RWPE1 (cell line): ENCODE measurements at regions not wholly inside any gene's neighbourhood (a gene's known extent, or its start where the extent isn't known, plus 50 kb on each side); places are given as distances from the start of the nearest gene placed in this dataset.
"Not testable (repeated sequence)": the region's sequence is repeated elsewhere in the genome, so short reads cannot be mapped to it uniquely, and the experiment has no call there.

Experiments used
- CTCF ChIA-PET: fragments of 350-600 bp; sonication (Branson Sonifier 250); formaldehyde crosslinking; extraction: SDS; loops from one replicate; lab custom pipeline; 2021; lab: Yijun Ruan, JAX
- POLR2A ChIA-PET: fragments of 400-600 bp; formaldehyde crosslinking; extraction: SDS; loops from one replicate; lab custom pipeline; 2020; ENCODE audit warnings: antibody characterized with exemption; ENCODE audit not compliant: low non-redundant PET; lab: Yijun Ruan, JAX
- DNase-seq: peaks from one replicate; pipeline ENCODE4 v3.0.0; 2012; ENCODE audit warnings: low spot score
- H3K27ac ChIP-seq: fragments of 450-650 bp; 2 replicates; pipeline ENCODE4 v1.5.1; 2017
- CTCF ChIP-seq: fragments of 450-650 bp; conservative IDR thresholded peaks from 2 replicates; pipeline ENCODE4 v1.5.1; 2017; ENCODE audit warnings: low read depth, mild to moderate bottlenecking

GRCh38 chr6:67818322-67818721, 816.8 kb upstream of the ADGRB3 start:
- POLR2A ChIA-PET: no interaction called here
- no peak overlapping the region for H3K27ac ChIP-seq
- no peak for DNase-seq
- CTCF ChIA-PET: interaction anchor here (0.7 kb wide), 1 partner anchor 200 kb away, joined by 3 read pairs; no protein-coding TSS in a partner anchor
- TF ChIP-seq CTCF: no peak

GRCh38 chr6:67815623-67816022, 819.5 kb upstream of the ADGRB3 start:
- POLR2A ChIA-PET: no interaction called here
- DNase-seq: no peak
- CTCF ChIA-PET: interaction anchor here (0.6 kb wide), 1 partner anchor 1870 kb away, joined by 5 read pairs; no protein-coding TSS in a partner anchor
- no peak overlapping the region for H3K27ac ChIP-seq
- no peak for TF ChIP-seq CTCF

- no peak overlapping the region for H3K27ac ChIP-seq
- DNase-seq: no peak
- no peak for TF ChIP-seq CTCF
- POLR2A ChIA-PET: no interaction called here
- CTCF ChIA-PET: no interaction called here
Observed at GRCh38 chr6:67814262-67814661, 820.8 kb upstream of the ADGRB3 start.

- no peak for TF ChIP-seq CTCF
- POLR2A ChIA-PET: no interaction called here
- no peak for DNase-seq
- CTCF ChIA-PET: no interaction called here
- no peak overlapping the region for H3K27ac ChIP-seq
Observed at GRCh38 chr6:67812693-67813092, 822.4 kb upstream of the ADGRB3 start.

GRCh38 chr6:67812125-67812524, 823.0 kb upstream of the ADGRB3 start:
- no peak for TF ChIP-seq CTCF
- no peak for DNase-seq
- no peak overlapping the region for H3K27ac ChIP-seq
- ChIA-PET POLR2A (no interaction called here), CTCF (no interaction called here)

GRCh38 chr6:67811239-67812037, 823.6 kb upstream of the ADGRB3 start:
- no peak for DNase-seq
- CTCF ChIA-PET: no interaction called here
- no peak for TF ChIP-seq CTCF
- POLR2A ChIA-PET: no interaction called here
- H3K27ac ChIP-seq: no peak overlapping the region

GRCh38 chr6:67804808-67805207, 830.3 kb upstream of the ADGRB3 start:
- CTCF ChIA-PET: interaction anchor here (0.7 kb wide), 1 partner anchor 239 kb away, joined by 5 read pairs; no protein-coding TSS in a partner anchor

More at GRCh38 chr6:67804808-67805207, 830.3 kb upstream of the ADGRB3 start:
- POLR2A ChIA-PET, H3K27ac ChIP-seq, DNase-seq: not testable (repeated sequence)
